NCI-H1694 treated with DMSO at 0.1 percent for 48 hours (cell line): ENCODE measurements at regions not wholly inside any gene's neighbourhood (a gene's known extent, or its start where the extent isn't known, plus 50 kb on each side); places are given as distances from the start of the nearest gene placed in this dataset.
A peak's percentile ranks its signal among the peaks of the same experiment; 100 is the strongest.

ENCODE experiments used
- DNase-seq: peaks from one replicate; lab custom pipeline; 2025; lab: John Stamatoyannopoulos, UW

GRCh38 chr11:11177156-11177808, 175.8 kb downstream of the CSNK2A3 start:
- no peak for DNase-seq

- DNase-seq, result no peak
Observed at GRCh38 chr11:11173316-11174025, 179.6 kb downstream of the CSNK2A3 start.

- peak; percentile 54 for DNase-seq
Observed at GRCh38 chr11:11171854-11172253, 181.2 kb downstream of the CSNK2A3 start.

GRCh38 chr11:11171285-11171684, 181.8 kb downstream of the CSNK2A3 start:
- no peak for DNase-seq

GRCh38 chr11:11170352-11171084, 182.5 kb downstream of the CSNK2A3 start:
- DNase-seq, result no peak

- DNase-seq, result no peak
Observed at GRCh38 chr11:11169715-11170351, 183.2 kb downstream of the CSNK2A3 start.

GRCh38 chr11:11167806-11168205, 185.2 kb downstream of the CSNK2A3 start:
- DNase-seq, result no peak

GRCh38 chr11:11164334-11164690, 188.7 kb downstream of the CSNK2A3 start:
- no peak for DNase-seq

- DNase-seq, result no peak
Observed at GRCh38 chr11:11163669-11164333, 189.2 kb downstream of the CSNK2A3 start.

- no peak for DNase-seq
Observed at GRCh38 chr11:11163236-11163635, 189.8 kb downstream of the CSNK2A3 start.

GRCh38 chr11:11157185-11157584, 195.9 kb downstream of the CSNK2A3 start:
- peak; percentile 16 for DNase-seq

GRCh38 chr11:11155962-11156815, 196.9 kb downstream of the CSNK2A3 start:
- no peak for DNase-seq

- DNase-seq, result no peak
Observed at GRCh38 chr11:11152877-11153276, 200.2 kb downstream of the CSNK2A3 start.

- DNase-seq, result no peak
Observed at GRCh38 chr11:11149671-11150459, 203.2 kb downstream of the CSNK2A3 start.

GRCh38 chr11:11148596-11148995, 204.5 kb downstream of the CSNK2A3 start:
- no peak for DNase-seq

GRCh38 chr11:11148104-11148509, 204.9 kb downstream of the CSNK2A3 start:
- DNase-seq, result no peak

- DNase-seq, result no peak
Observed at GRCh38 chr11:11146830-11147229, 206.2 kb downstream of the CSNK2A3 start.

- no peak for DNase-seq
Observed at GRCh38 chr11:11143849-11144248, 209.2 kb downstream of the CSNK2A3 start.

- no peak for DNase-seq
Observed at GRCh38 chr11:11142430-11142829, 210.6 kb downstream of the CSNK2A3 start.

- no peak for DNase-seq
Observed at GRCh38 chr11:11141065-11141464, 212.0 kb downstream of the CSNK2A3 start.
